GM12878 (cell line): ENCODE measurements at regions not wholly inside any gene's neighbourhood (a gene's known extent, or its start where the extent isn't known, plus 50 kb on each side); places are given as distances from the start of the nearest gene placed in this dataset.

Experiments
- ATAC-seq: fragments of 200-7000 bp; cut with Tn5 transposase; 3 replicates; pipeline ENCODE4 v1.9.1; 2020; ENCODE audit warnings: mild to moderate bottlenecking, moderate library complexity
- BruUV-seq: library from RNA; stranded (reverse); fragments of 400-500 nt; replicated peaks from 2 replicates; lab custom pipeline; 2021; lab: Mats Ljungman, UMichigan
- CTCF ChIA-PET: fragments of 300-600 bp; sonication (Branson Sonifier 250); formaldehyde crosslinking; extraction: SDS; loops from one replicate; lab custom pipeline; 2021; ENCODE audit warnings: inconsistent platforms; lab: Yijun Ruan, JAX
- POLR2A ChIA-PET: fragments of 350-600 bp; formaldehyde crosslinking; extraction: SDS; loops from one replicate; lab custom pipeline; 2021; ENCODE audit warnings: inconsistent platforms; lab: Charles Lee
- RAD21 ChIA-PET: fragments of 300-600 bp; sonication (Branson Sonifier 250); formaldehyde crosslinking; loops from one replicate; lab custom pipeline; 2023; ENCODE audit warnings: antibody characterized with exemption; ENCODE audit not compliant: unreplicated experiment; lab: Charles Lee
- SMC1A ChIA-PET: fragments of 300-600 bp; sonication (Branson Sonifier 250); formaldehyde crosslinking; loops from one replicate; lab custom pipeline; 2023; ENCODE audit not compliant: unreplicated experiment, uncharacterized antibody; lab: Charles Lee
- DNase-seq: peaks from one replicate; pipeline ENCODE4 v3.0.0-alpha.2; 2011; ENCODE audit warnings: low read depth, low spot score
- FAIRE-seq: peaks from 3 replicates; lab custom pipeline; 2011; peaks lifted over from hg19 to GRCh38; lab: Jason Lieb, UNC
- H2AFZ ChIP-seq: 2 replicates; pipeline ENCODE4 v1.6.0; 2011; ENCODE audit warnings: low read depth, low read length, control low read depth; ENCODE audit not compliant: control insufficient read depth
- H3K27ac ChIP-seq: 2 replicates; pipeline ENCODE4 v1.5.1; 2011; ENCODE audit warnings: control low read depth; ENCODE audit not compliant: control insufficient read depth, insufficient read depth
- H3K27me3 ChIP-seq, 2 experiments: replicated peaks in 1 of 2; 2 replicates each; pipeline versions ENCODE4 v1.6.0 to v1.6.1; 2011; ENCODE audit warnings: low read length in 1 of 2; ENCODE audit not compliant: control insufficient read depth in 2 of 2, insufficient read depth in 2 of 2
- H3K36me3 ChIP-seq, 2 experiments: 2 replicates each; pipeline ENCODE4 v1.5.1; 2011; ENCODE audit warnings: low read length in 1 of 2; ENCODE audit not compliant: control insufficient read depth in 2 of 2, insufficient read depth in 2 of 2
- H3K4me1 ChIP-seq: 2 replicates; pipeline ENCODE4 v1.6.1; 2011; ENCODE audit warnings: mild to moderate bottlenecking, low read length, moderate library complexity, mixed read lengths; ENCODE audit not compliant: control insufficient read depth, insufficient read depth
- H3K4me2 ChIP-seq: 2 replicates; pipeline ENCODE4 v1.6.0; 2011; ENCODE audit warnings: control low read depth; ENCODE audit not compliant: control insufficient read depth, insufficient read depth
- H3K4me3 ChIP-seq: fragments of 200-600 bp; sonication (generic); 2 replicates; pipeline ENCODE4 v1.5.1; 2016
- H3K79me2 ChIP-seq: 2 replicates; pipeline ENCODE4 v1.6.0; 2011; ENCODE audit warnings: low read length; ENCODE audit not compliant: control insufficient read depth, insufficient read depth
- H3K9ac ChIP-seq: 2 replicates; pipeline ENCODE4 v1.8.0; 2011; ENCODE audit warnings: low read length, control low read depth, mixed read lengths; ENCODE audit not compliant: control insufficient read depth, insufficient read depth
- H3K9me3 ChIP-seq: replicated peaks from 3 replicates; pipeline ENCODE4 v1.5.1; 2011; ENCODE audit warnings: mild to moderate bottlenecking, low read length; ENCODE audit not compliant: control insufficient read depth, insufficient read depth
- H4K20me1 ChIP-seq: 2 replicates; pipeline ENCODE4 v1.6.0; 2011; ENCODE audit not compliant: control insufficient read depth, insufficient read depth
- ASH2L ChIP-seq: fragments of 300-600, 200-600 bp; sonication (generic); IDR thresholded peaks from 2 replicates; pipeline ENCODE4 v1.6.1; 2017; ENCODE audit warnings: low read depth, mild to moderate bottlenecking, borderline replicate concordance
- ATF7 ChIP-seq: fragments of 450-650 bp; IDR thresholded peaks from 2 replicates; pipeline ENCODE4 v1.6.1; 2016; ENCODE audit warnings: low read depth, mild to moderate bottlenecking
- GATAD2B ChIP-seq: fragments of 450-650 bp; conservative IDR thresholded peaks from 2 replicates; pipeline ENCODE4 v1.6.1; 2017; ENCODE audit warnings: low read depth, mild to moderate bottlenecking, moderate library complexity
- HCFC1 ChIP-seq: fragments of 150-350 bp; IDR thresholded peaks from 2 replicates; pipeline ENCODE4 v1.6.1; 2014; ENCODE audit warnings: low read length
- MXI1 ChIP-seq: fragments of 150-350 bp; IDR thresholded peaks from 2 replicates; pipeline ENCODE4 v1.6.1; 2011; ENCODE audit warnings: low read depth, mild to moderate bottlenecking, inconsistent platforms, low read length, improper control_type of control experiment
- NBN ChIP-seq: fragments of 450-650 bp; IDR thresholded peaks from 2 replicates; pipeline ENCODE4 v1.6.1; 2016
- NFYA ChIP-seq: IDR thresholded peaks from 2 replicates; pipeline ENCODE4 v1.6.1; 2011; ENCODE audit warnings: low read depth, mild to moderate bottlenecking, low read length, improper control_type of control experiment, borderline replicate concordance
- NR2F1 ChIP-seq: fragments of 450-650 bp; conservative IDR thresholded peaks from 2 replicates; pipeline ENCODE4 v1.6.1; 2017; ENCODE audit warnings: mild to moderate bottlenecking
- POLR2AphosphoS5 ChIP-seq: IDR thresholded peaks from 2 replicates; pipeline ENCODE4 v1.6.1; 2011; ENCODE audit warnings: mild to moderate bottlenecking, low read length, inconsistent platforms
- SREBF1 ChIP-seq: IDR thresholded peaks from 2 replicates; pipeline ENCODE4 v1.6.1; 2012; ENCODE audit warnings: mild to moderate bottlenecking, low read length
- SUPT20H ChIP-seq: IDR thresholded peaks from 2 replicates; pipeline ENCODE4 v1.6.1; 2011; ENCODE audit warnings: low read depth, mild to moderate bottlenecking, low read length, moderate library complexity, borderline replicate concordance; ENCODE audit not compliant: control insufficient read depth
- ZNF217 ChIP-seq: fragments of 450-650 bp; IDR thresholded peaks from 2 replicates; pipeline ENCODE4 v1.6.1; 2017; ENCODE audit warnings: antibody characterized with exemption, mild to moderate bottlenecking
- WGBS: methylation state at CpG from one replicate; pipeline ENCODE4 v1.1.6; 2016; ENCODE audit warnings: low lambda C conversion rate; ENCODE audit not compliant: insufficient replicate concordance, insufficient coverage; ENCODE audit errors: missing lambda C conversion rate; 5-methylcytosine and 5-hydroxymethylcytosine counted together
- in situ Hi-C: fragments of 300-500 bp; cut with MboI; formaldehyde crosslinking; loops from 9 replicates; pipeline ENCODE4 v1.14.3; 2018; ENCODE audit warnings: mixed read lengths
- intact Hi-C: fragments of 100-400 bp; cut with micrococcal nuclease; formaldehyde crosslinking; loops from one replicate; pipeline ENCODE4 v1.14.2; 2022; ENCODE audit not compliant: unreplicated experiment
- TF ChIP-seq, protein P1 (sequence below): IDR thresholded peaks from 2 replicates; pipeline ENCODE4 v1.6.1; 2012; ENCODE audit warnings: low read depth, low read length, improper control_type of control experiment
- TF ChIP-seq, protein P2 (sequence below): fragments of 450-650 bp; IDR thresholded peaks from 2 replicates; pipeline ENCODE4 v1.6.1; 2016; ENCODE audit warnings: mild to moderate bottlenecking
- TF ChIP-seq, protein P3 (sequence below): IDR thresholded peaks from 2 replicates; pipeline ENCODE4 v1.6.1; 2011; ENCODE audit warnings: low read depth, low read length, improper control_type of control experiment, borderline replicate concordance

DNA sequence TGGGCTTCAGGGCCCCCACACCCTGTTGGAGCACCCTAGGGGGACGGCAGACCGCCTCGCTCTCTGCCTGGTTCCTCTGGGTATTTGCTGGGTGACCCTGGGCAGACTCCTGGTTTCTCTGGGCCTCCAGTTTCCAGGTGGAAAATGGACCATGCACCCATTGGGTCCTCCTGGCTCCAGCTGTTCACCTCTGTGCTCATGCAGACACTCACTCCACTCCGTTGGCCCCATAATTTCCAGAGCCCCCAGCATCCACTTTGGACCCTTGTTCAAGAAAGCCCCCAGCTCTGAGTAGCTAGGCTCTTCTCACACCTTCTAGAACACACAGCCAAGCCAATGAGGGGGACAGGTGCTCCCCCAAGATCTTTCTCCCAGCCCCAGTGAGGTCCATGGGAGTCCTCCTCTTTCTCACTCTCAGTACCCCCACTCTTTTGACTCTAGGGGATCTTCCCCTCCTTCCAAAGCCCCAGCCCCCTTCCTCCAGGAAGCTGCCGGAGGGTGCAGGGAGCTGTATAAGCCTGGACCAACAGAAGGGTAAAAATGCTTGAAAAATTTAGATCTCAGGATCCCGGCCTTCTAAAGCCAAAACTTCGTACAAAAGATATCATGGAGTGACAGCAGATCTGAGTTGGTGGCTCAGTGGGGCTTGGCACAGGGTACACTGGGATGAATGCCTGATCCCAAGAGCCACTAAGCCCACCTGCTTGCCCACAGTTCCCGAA is 174.8 kb upstream of the RTL1 start:
- in situ Hi-C loops (no loop called here), intact Hi-C loops (no loop called here)
- no peak for TF ChIP-seq ASH2L
- TF ChIP-seq NR2F1 = no peak
- no peak for TF ChIP-seq SREBF1
- no peak for TF ChIP-seq ATF7
- TF ChIP-seq GATAD2B = no peak
- no peak for TF ChIP-seq MXI1
- no peak for TF ChIP-seq POLR2AphosphoS5
- TF ChIP-seq, all 136 proteins: peak for 0
- ChIA-PET SMC1A (interaction anchor here (0.9 kb wide), 1 partner anchor 28 kb away, joined by 3 read pairs; no protein-coding TSS in a partner anchor), CTCF (no interaction called here), RAD21 (no interaction called here), POLR2A (no interaction called here)
- no peaks in the 10 kb centered on the region for H4K20me1 ChIP-seq
- ATAC-seq = no peak
- no peak overlapping the region for H3K4me3 ChIP-seq
- H3K9me3 ChIP-seq = no peaks in the 10 kb centered on the region
- no peak for FAIRE-seq
- H3K79me2 ChIP-seq = no peaks in the 10 kb centered on the region
- H3K9ac ChIP-seq = no peak overlapping the region
- H2AFZ ChIP-seq = no peak overlapping the region
- no peak overlapping the region for H3K4me2 ChIP-seq
- H3K36me3 ChIP-seq = no peaks in the 10 kb centered on the region
- BruUV-seq = no TSS peak
- WGBS = 15% methylated on average over 8 of the region's 8 CpGs
- no peaks in the 10 kb centered on the region for H3K27me3 ChIP-seq
- H3K4me1 ChIP-seq = no peaks in the 10 kb centered on the region
- DNase-seq = no peak
- no peak overlapping the region for H3K27ac ChIP-seq

DNA sequence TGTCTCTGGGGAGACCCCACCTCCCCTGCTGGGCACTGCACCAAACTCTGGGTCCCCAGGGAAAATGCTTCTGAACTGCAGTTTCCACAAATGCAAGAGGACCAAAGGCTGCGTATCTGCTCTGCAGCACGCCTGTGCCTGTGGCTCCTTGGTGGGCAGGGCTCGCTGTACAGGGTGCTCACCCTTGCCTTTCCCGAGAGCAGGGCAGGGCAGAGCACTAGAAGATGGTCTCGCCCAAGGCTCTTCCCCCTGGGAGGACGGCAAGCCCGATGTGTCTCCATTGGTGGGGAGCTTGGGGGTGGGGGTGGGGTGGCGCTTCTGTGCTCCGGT is 175.3 kb upstream of the RTL1 start:
- FAIRE-seq (no peak), ATAC-seq (no peak), DNase-seq (no peak)
- Histone ChIP-seq H3K9ac (no peak overlapping the region), H3K27me3 (no peaks in the 10 kb centered on the region), H3K79me2 (no peaks in the 10 kb centered on the region), H2AFZ (no peak overlapping the region), H3K4me1 (no peaks in the 10 kb centered on the region), H3K27ac (no peak overlapping the region), H4K20me1 (no peaks in the 10 kb centered on the region), H3K36me3 (no peaks in the 10 kb centered on the region), H3K9me3 (no peaks in the 10 kb centered on the region), H3K4me3 (no peak overlapping the region), H3K4me2 (no peak overlapping the region)
- intact Hi-C loops (no loop called here), in situ Hi-C loops (no loop called here)
- 38% methylated on average over 8 of the region's 9 CpGs for WGBS
- BruUV-seq = no TSS peak
- POLR2A ChIA-PET = no interaction called here
- CTCF ChIA-PET = no interaction called here
- RAD21 ChIA-PET = no interaction called here
- SMC1A ChIA-PET = interaction anchor here (0.9 kb wide), 1 partner anchor 28 kb away, joined by 3 read pairs; no protein-coding TSS in a partner anchor
- TF ChIP-seq, protein P1, sequence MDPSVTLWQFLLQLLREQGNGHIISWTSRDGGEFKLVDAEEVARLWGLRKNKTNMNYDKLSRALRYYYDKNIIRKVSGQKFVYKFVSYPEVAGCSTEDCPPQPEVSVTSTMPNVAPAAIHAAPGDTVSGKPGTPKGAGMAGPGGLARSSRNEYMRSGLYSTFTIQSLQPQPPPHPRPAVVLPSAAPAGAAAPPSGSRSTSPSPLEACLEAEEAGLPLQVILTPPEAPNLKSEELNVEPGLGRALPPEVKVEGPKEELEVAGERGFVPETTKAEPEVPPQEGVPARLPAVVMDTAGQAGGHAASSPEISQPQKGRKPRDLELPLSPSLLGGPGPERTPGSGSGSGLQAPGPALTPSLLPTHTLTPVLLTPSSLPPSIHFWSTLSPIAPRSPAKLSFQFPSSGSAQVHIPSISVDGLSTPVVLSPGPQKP = no peak
- TF ChIP-seq ZNF217 = no peak
- TF ChIP-seq NFYA = no peak
- TF ChIP-seq NR2F1 = no peak
- TF ChIP-seq HCFC1 = no peak
- TF ChIP-seq, protein P2, sequence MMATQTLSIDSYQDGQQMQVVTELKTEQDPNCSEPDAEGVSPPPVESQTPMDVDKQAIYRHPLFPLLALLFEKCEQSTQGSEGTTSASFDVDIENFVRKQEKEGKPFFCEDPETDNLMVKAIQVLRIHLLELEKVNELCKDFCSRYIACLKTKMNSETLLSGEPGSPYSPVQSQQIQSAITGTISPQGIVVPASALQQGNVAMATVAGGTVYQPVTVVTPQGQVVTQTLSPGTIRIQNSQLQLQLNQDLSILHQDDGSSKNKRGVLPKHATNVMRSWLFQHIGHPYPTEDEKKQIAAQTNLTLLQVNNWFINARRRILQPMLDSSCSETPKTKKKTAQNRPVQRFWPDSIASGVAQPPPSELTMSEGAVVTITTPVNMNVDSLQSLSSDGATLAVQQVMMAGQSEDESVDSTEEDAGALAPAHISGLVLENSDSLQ = no peak
- no peak for TF ChIP-seq SUPT20H
- TF ChIP-seq, protein P3, sequence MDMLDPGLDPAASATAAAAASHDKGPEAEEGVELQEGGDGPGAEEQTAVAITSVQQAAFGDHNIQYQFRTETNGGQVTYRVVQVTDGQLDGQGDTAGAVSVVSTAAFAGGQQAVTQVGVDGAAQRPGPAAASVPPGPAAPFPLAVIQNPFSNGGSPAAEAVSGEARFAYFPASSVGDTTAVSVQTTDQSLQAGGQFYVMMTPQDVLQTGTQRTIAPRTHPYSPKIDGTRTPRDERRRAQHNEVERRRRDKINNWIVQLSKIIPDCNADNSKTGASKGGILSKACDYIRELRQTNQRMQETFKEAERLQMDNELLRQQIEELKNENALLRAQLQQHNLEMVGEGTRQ = no peak
- no peak for TF ChIP-seq NBN
